Body of pancreas (tissue), 4 donors: ENCODE measurements at regions not wholly inside any gene's neighbourhood (a gene's known extent, or its start where the extent isn't known, plus 50 kb on each side); places are given as distances from the start of the nearest gene placed in this dataset.

Source experiments
- ATAC-seq: fragments of 150-250 bp; one replicate; pipeline ENCODE4 v1.9.1; 2016
- DNase-seq, 4 donors: peaks; one replicate each; pipeline ENCODE4 v3.0.0-alpha.2; 2019
- H3K27ac ChIP-seq, 4 donors: fragments of 200-600 bp; sonication (generic); 1 replicate in 3 of 4; 2 replicates in 1 of 4; pipeline versions ENCODE4 v1.5.1 to v1.6.1; 2016 to 2019; ENCODE audit warnings: mild to moderate bottlenecking in 1 of 4, mixed read lengths in 1 of 4, moderate library complexity in 1 of 4
- H3K27me3 ChIP-seq, 2 donors: fragments of 200-600 bp; sonication (generic); one replicate each; pipeline ENCODE4 v1.6.0; 2016; ENCODE audit warnings: mild to moderate bottlenecking in 1 of 2
- H3K36me3 ChIP-seq, 2 donors: fragments of 200-600 bp; sonication (generic); replicated peaks in 1 of 2; 2 replicates each; pipeline ENCODE4 v1.5.1; 2016; ENCODE audit warnings: low read depth in 2 of 2; ENCODE audit not compliant: insufficient read depth in 1 of 2
- H3K4me1 ChIP-seq: fragments of 200-600 bp; sonication (generic); one replicate; pipeline ENCODE4 v1.6.0; 2016
- H3K4me3 ChIP-seq, 2 donors: fragments of 200-600 bp; sonication (generic); 1 replicate in 1 of 2; 2 replicates in 1 of 2; pipeline ENCODE4 v1.5.1; 2016 to 2019
- H3K9me3 ChIP-seq, 3 donors: fragments of 200-600 bp; sonication (generic); 1 replicate in 2 of 3; 2 replicates in 1 of 3; pipeline ENCODE4 v1.5.1; 2016
- CTCF ChIP-seq, 7 experiments: fragments of 450-650 bp in 4 of 7; fragments of 200-600 bp in 3 of 7; sonication (generic) in 3 of 7; IDR thresholded peaks; one replicate each; pipeline ENCODE4 v1.5.1; 2016 to 2019; ENCODE audit warnings: antibody characterized with exemption in 7 of 7
- POLR2A ChIP-seq, 3 donors: fragments of 450-650 bp; IDR thresholded peaks; one replicate each; pipeline ENCODE4 v1.6.1; 2016; ENCODE audit warnings: antibody characterized with exemption in 3 of 3, mild to moderate bottlenecking in 2 of 3
- WGBS, 2 donors: methylation state at CpG; one replicate each; pipeline ENCODE4 v1.1.5; 2017; 5-methylcytosine and 5-hydroxymethylcytosine counted together
- intact Hi-C: fragments of 100-400 bp; cut with DNase I; formaldehyde crosslinking; loops from one replicate; pipeline ENCODE4 v1.15.1; 2023

GRCh38 chr2:40507432-40507831 lies 55.5 kb upstream of the SLC8A1 start:
- no peak overlapping the region for H3K4me3 ChIP-seq
- TF ChIP-seq CTCF (IDR thresholded peaks at IDR 0.05) (no peak), POLR2A (IDR thresholded peaks at IDR 0.05) (no peak)
- DNase-seq: no peak
- 50 to 67% methylated on average over 1 of the region's 1 CpG for WGBS, 2 donors
- H3K4me1 ChIP-seq: no peaks in the 10 kb centered on the region
- H3K27me3 ChIP-seq: no peaks in the 10 kb centered on the region
- no peaks in the 10 kb centered on the region for H3K36me3 ChIP-seq
- H3K9me3 ChIP-seq: no peaks in the 10 kb centered on the region
- intact Hi-C loops: no loop called here
- H3K27ac ChIP-seq: no peak overlapping the region
- no peak for ATAC-seq

- DNase-seq: no peak
- H3K36me3 ChIP-seq: no peaks in the 10 kb centered on the region
- TF ChIP-seq CTCF (IDR thresholded peaks at IDR 0.05) (no peak), POLR2A (IDR thresholded peaks at IDR 0.05) (no peak)
- H3K27ac ChIP-seq: no peak overlapping the region
- H3K4me1 ChIP-seq: no peaks in the 10 kb centered on the region
- 59 to 66% methylated on average over 3 of the region's 3 CpGs for WGBS, 2 donors
- no peaks in the 10 kb centered on the region for H3K27me3 ChIP-seq
- intact Hi-C loops: no loop called here
- no peak overlapping the region for H3K4me3 ChIP-seq
- no peak for ATAC-seq
- H3K9me3 ChIP-seq: no peaks in the 10 kb centered on the region
Measured at GRCh38 chr2:40510304-40510703, 58.4 kb upstream of the SLC8A1 start.

GRCh38 chr2:40511661-40512213 lies 59.8 kb upstream of the SLC8A1 start:
- intact Hi-C loops: no loop called here
- 25 to 40% methylated on average over 9 of the region's 9 CpGs for WGBS, 2 donors
- peak in 2 of 4 donors; percentile 4 to 38 for DNase-seq
- Histone ChIP-seq H3K36me3 (no peaks in the 10 kb centered on the region), H3K4me3 (no peak overlapping the region), H3K4me1 (no peaks in the 10 kb centered on the region), H3K27me3 (no peaks in the 10 kb centered on the region), H3K9me3 (no peaks in the 10 kb centered on the region), H3K27ac (peak overlapping the region in 1 of 4 donors; percentile 50)
- TF ChIP-seq CTCF (IDR thresholded peaks at IDR 0.05) (no peak), POLR2A (IDR thresholded peaks at IDR 0.05) (no peak)
- peak; percentile 24 for ATAC-seq

- no peak for DNase-seq
- Histone ChIP-seq H3K27me3 (no peaks in the 10 kb centered on the region), H3K4me3 (no peak overlapping the region), H3K36me3 (no peaks in the 10 kb centered on the region), H3K4me1 (no peaks in the 10 kb centered on the region), H3K27ac (peak overlapping the region in 1 of 4 donors; percentile 50), H3K9me3 (no peaks in the 10 kb centered on the region)
- no peak for ATAC-seq
- TF ChIP-seq CTCF (IDR thresholded peaks at IDR 0.05) (no peak), POLR2A (IDR thresholded peaks at IDR 0.05) (no peak)
- 54 to 56% methylated on average over 6 of the region's 6 CpGs for WGBS, 2 donors
- intact Hi-C loops: no loop called here
Measured at GRCh38 chr2:40512256-40512655, 60.4 kb upstream of the SLC8A1 start.

- intact Hi-C loops: no loop called here
- H3K4me3 ChIP-seq: no peak overlapping the region
- no peaks in the 10 kb centered on the region for H3K4me1 ChIP-seq
- H3K27me3 ChIP-seq: no peaks in the 10 kb centered on the region
- H3K9me3 ChIP-seq: no peaks in the 10 kb centered on the region
- 48 to 62% methylated on average over 2 of the region's 2 CpGs for WGBS, 2 donors
- H3K27ac ChIP-seq: no peak overlapping the region
- no peaks in the 10 kb centered on the region for H3K36me3 ChIP-seq
- DNase-seq: no peak
- no peak for ATAC-seq
- TF ChIP-seq CTCF (IDR thresholded peaks at IDR 0.05) (no peak), POLR2A (IDR thresholded peaks at IDR 0.05) (no peak)
Measured at GRCh38 chr2:40513201-40513600, 61.3 kb upstream of the SLC8A1 start.
